K562 (cell line): ENCODE measurements at regions not wholly inside any gene's neighbourhood (a gene's known extent, or its start where the extent isn't known, plus 50 kb on each side); places are given as distances from the start of the nearest gene placed in this dataset.

Experiments
- ATAC-seq: fragments of 200-7000 bp; cut with Tn5 transposase; 3 replicates; pipeline ENCODE4 v1.9.1; 2020; ENCODE audit warnings: moderate library complexity
- BruUV-seq: library from RNA; stranded (reverse); fragments of 400-500 nt; replicated peaks from 2 replicates; lab custom pipeline; 2021; lab: Mats Ljungman, UMichigan
- CTCF ChIA-PET: fragments of 300-600 bp; formaldehyde crosslinking; extraction: SDS; loops from one replicate; lab custom pipeline; 2021; ENCODE audit warnings: low intra/inter-chr PET ratio; lab: Yijun Ruan, JAX
- POLR2A ChIA-PET: fragments of 300-600, 350-650 bp; sonication (Branson Sonifier 250); formaldehyde crosslinking; extraction: SDS; loops from one replicate; lab custom pipeline; 2021; ENCODE audit warnings: antibody characterized with exemption, inconsistent platforms; lab: Yijun Ruan, JAX
- DNase-seq, 4 experiments: peaks; one replicate each; pipeline versions ENCODE4 v3.0.0 to v3.0.0-alpha.2; 2011 to 2018; ENCODE audit warnings: low spot score in 3 of 4, mixed read lengths in 3 of 4; ENCODE audit errors: extremely low read depth in 1 of 4
- FAIRE-seq: peaks from 2 replicates; lab custom pipeline; 2011; peaks lifted over from hg19 to GRCh38; lab: Jason Lieb, UNC
- H2AFZ ChIP-seq: 2 replicates; pipeline ENCODE4 v1.6.0; 2011; ENCODE audit warnings: low read depth, low read length, control low read depth, inconsistent platforms
- H3K27ac ChIP-seq: fragments of 200-600 bp; 3 replicates; pipeline ENCODE4 v1.8.0; 2011; ENCODE audit warnings: low read depth, mild to moderate bottlenecking, control low read depth, inconsistent platforms, low read length, moderate library complexity, mixed read lengths; ENCODE audit errors: extremely low read depth
- H3K27me3 ChIP-seq, 2 experiments: fragments of 300-600 bp in 1 of 2; 2 replicates in 1 of 2; 3 replicates in 1 of 2; pipeline versions ENCODE4 v1.6.0 to v1.8.0; 2011; ENCODE audit warnings: inconsistent platforms in 2 of 2, low read length in 2 of 2, mild to moderate bottlenecking in 1 of 2, mixed read lengths in 1 of 2, moderate library complexity in 1 of 2; ENCODE audit not compliant: control insufficient read depth in 2 of 2, insufficient read depth in 2 of 2
- H3K36me3 ChIP-seq: fragments of 300-600 bp; 3 replicates; pipeline ENCODE4 v1.8.0; 2011; ENCODE audit warnings: mild to moderate bottlenecking, low read length, inconsistent platforms; ENCODE audit not compliant: control insufficient read depth, insufficient read depth
- H3K4me1 ChIP-seq, 2 experiments: fragments of 200-600 bp in 1 of 2; replicated peaks in 1 of 2; 2 replicates in 1 of 2; 3 replicates in 1 of 2; pipeline versions ENCODE4 v1.5.1 to v1.8.0; 2011; ENCODE audit warnings: inconsistent platforms in 2 of 2, low read length in 2 of 2, mild to moderate bottlenecking in 1 of 2, mixed read lengths in 1 of 2, moderate library complexity in 1 of 2; ENCODE audit not compliant: control insufficient read depth in 2 of 2, insufficient read depth in 2 of 2
- H3K4me2 ChIP-seq: 2 replicates; pipeline ENCODE4 v1.6.1; 2011; ENCODE audit warnings: low read length, control low read depth, inconsistent platforms, mixed read lengths; ENCODE audit not compliant: insufficient read depth
- H3K4me3 ChIP-seq: fragments of 200-600 bp; sonication (generic), shearing (Covaris generic); 2 replicates; pipeline ENCODE4 v1.5.1; 2016; ENCODE audit warnings: control low read depth, inconsistent platforms
- H3K79me2 ChIP-seq: fragments of 200-600 bp; 3 replicates; pipeline ENCODE4 v1.8.0; 2011; ENCODE audit warnings: low read length, inconsistent platforms; ENCODE audit not compliant: control insufficient read depth, insufficient read depth
- H3K9ac ChIP-seq, 2 experiments: 2 replicates each; pipeline versions ENCODE4 v1.6.0 to v1.6.1; 2011; ENCODE audit warnings: low read depth in 2 of 2, low read length in 2 of 2, control low read depth in 1 of 2, inconsistent platforms in 1 of 2, mild to moderate bottlenecking in 1 of 2, mixed read lengths in 1 of 2; ENCODE audit not compliant: insufficient read depth in 1 of 2
- H3K9me1 ChIP-seq: one replicate; pipeline ENCODE4 v1.6.0; 2011; ENCODE audit warnings: inconsistent platforms, mild to moderate bottlenecking, low read length, moderate library complexity; ENCODE audit not compliant: control insufficient read depth, insufficient read depth
- H3K9me3 ChIP-seq: replicated peaks from 2 replicates; pipeline ENCODE4 v1.5.1; 2011; ENCODE audit warnings: low read depth, low read length, inconsistent platforms; ENCODE audit not compliant: control insufficient read depth, insufficient read depth
- H4K20me1 ChIP-seq: replicated peaks from 2 replicates; pipeline ENCODE4 v1.6.1; 2011; ENCODE audit warnings: low read length, inconsistent platforms, mixed read lengths; ENCODE audit not compliant: control insufficient read depth, insufficient read depth
- CXXC5 ChIP-seq: fragments of 250-450 bp; sonication (Bioruptor Pico); IDR thresholded peaks from 2 replicates; pipeline ENCODE4 v1.8.0; 2022; ENCODE audit warnings: inconsistent platforms, mild to moderate bottlenecking, moderate library complexity
- DACH1 ChIP-seq: fragments of 450-650 bp; IDR thresholded peaks from 2 replicates; pipeline ENCODE4 v1.6.1; 2018; ENCODE audit not compliant: partially characterized antibody
- FOXA1 ChIP-seq: fragments of 450-650 bp; IDR thresholded peaks from 2 replicates; pipeline ENCODE4 v1.6.1; 2016; ENCODE audit warnings: mild to moderate bottlenecking, borderline replicate concordance
- KLF1 ChIP-seq: fragments of 450-650 bp; IDR thresholded peaks from 2 replicates; pipeline ENCODE4 v1.6.1; 2016; ENCODE audit warnings: missing genetic modification characterization, missing compliant biosample characterization
- NRF1 ChIP-seq, 2 experiments: fragments of 450-650 bp; IDR thresholded peaks in 1 of 2; conservative IDR thresholded peaks in 1 of 2; 2 replicates each; pipeline ENCODE4 v1.6.1; 2014; ENCODE audit warnings: mild to moderate bottlenecking in 2 of 2
- PATZ1 ChIP-seq: fragments of 250-450 bp; sonication (Bioruptor Pico); IDR thresholded peaks from 2 replicates; pipeline ENCODE4 v1.5.0; 2020; ENCODE audit warnings: mild to moderate bottlenecking, borderline replicate concordance
- PURB ChIP-seq: sonication (generic); formaldehyde crosslinking; IDR thresholded peaks from 2 replicates; pipeline ENCODE4 v1.9.0; 2021; ENCODE audit warnings: low read depth, mild to moderate bottlenecking, missing genetic modification reagents
- RFX1 ChIP-seq: fragments of 450-650 bp; IDR thresholded peaks from 2 replicates; pipeline ENCODE4 v1.6.1; 2016; ENCODE audit warnings: mild to moderate bottlenecking, moderate library complexity
- SIN3A ChIP-seq, 2 experiments: fragments of 150-350 bp in 1 of 2; IDR thresholded peaks; 2 replicates each; pipeline ENCODE4 v1.6.1; 2011 to 2016; ENCODE audit warnings: borderline replicate concordance in 2 of 2, low read depth in 2 of 2, low read length in 2 of 2, mild to moderate bottlenecking in 2 of 2, moderate library complexity in 2 of 2; ENCODE audit not compliant: control insufficient read depth in 1 of 2
- SRSF9 ChIP-seq: fragments of 200-400 bp; formaldehyde crosslinking; IDR thresholded peaks from 2 replicates; pipeline ENCODE4 v1.6.1; 2017; ENCODE audit warnings: low read depth, low read length, borderline replicate concordance
- TAF9B ChIP-seq: fragments of 450-650 bp; IDR thresholded peaks from 2 replicates; pipeline ENCODE4 v1.6.1; 2018; ENCODE audit warnings: mild to moderate bottlenecking; ENCODE audit not compliant: partially characterized antibody
- TFAM ChIP-seq: fragments of 250-450 bp; sonication (Bioruptor Pico); conservative IDR thresholded peaks from 2 replicates; pipeline ENCODE4 v1.5.0; 2021; ENCODE audit warnings: mild to moderate bottlenecking, moderate library complexity
- TFE3 ChIP-seq: fragments of 450-650 bp; formaldehyde crosslinking; IDR thresholded peaks from 2 replicates; pipeline ENCODE4 v1.4.0; 2020; ENCODE audit warnings: mild to moderate bottlenecking, mixed read lengths
- WHSC1 ChIP-seq: IDR thresholded peaks from one replicate; pipeline ENCODE4 v1.6.1; 2012; ENCODE audit warnings: low read length, control low read depth, inconsistent platforms
- YBX1 ChIP-seq: fragments of 450-650 bp; IDR thresholded peaks from 2 replicates; pipeline ENCODE4 v1.7.1; 2016; ENCODE audit warnings: mild to moderate bottlenecking
- ZC3H8 ChIP-seq: fragments of 450-650 bp; IDR thresholded peaks from 2 replicates; pipeline ENCODE4 v1.6.1; 2017
- ZNF184 ChIP-seq: sonication (generic); formaldehyde crosslinking; IDR thresholded peaks from 2 replicates; pipeline ENCODE4 v1.5.0; 2020; ENCODE audit warnings: missing genetic modification reagents
- in situ Hi-C: fragments of 300-500 bp; cut with MboI; formaldehyde crosslinking; loops from 4 replicates; pipeline ENCODE4 v1.15.0; 2018; ENCODE audit warnings: inconsistent platforms, mixed read lengths
- intact Hi-C: fragments of 100-400 bp; cut with micrococcal nuclease; formaldehyde crosslinking; loops from 2 replicates; pipeline ENCODE4 v1.14.2; 2022
- TF ChIP-seq, protein P1 (sequence below): sonication (generic); formaldehyde crosslinking; IDR thresholded peaks from 2 replicates; pipeline ENCODE4 v1.8.0; 2022; ENCODE audit warnings: mild to moderate bottlenecking, low read depth, missing genetic modification reagents

- Histone ChIP-seq H3K9me1 (no peaks in the 10 kb centered on the region), H3K4me1 (no peaks in the 10 kb centered on the region), H2AFZ (no peak overlapping the region), H3K4me3 (no peak overlapping the region), H3K79me2 (no peaks in the 10 kb centered on the region), H3K27me3 (no peaks in the 10 kb centered on the region), H3K27ac (no peak overlapping the region), H3K36me3 (no peaks in the 10 kb centered on the region), H3K4me2 (no peak overlapping the region), H3K9ac (no peak overlapping the region), H4K20me1 (no peaks in the 10 kb centered on the region), H3K9me3 (no peaks in the 10 kb centered on the region; the same call in 1 of the 2 replicates)
- DNase-seq: no peak
- no peak for TF ChIP-seq NRF1 (conservative IDR thresholded peaks at IDR 0.05 in 1 of 2, IDR thresholded peaks at IDR 0.05 in 1 of 2)
- no peak for TF ChIP-seq WHSC1
- TF ChIP-seq KLF1 (tag): no peak
- no peak for TF ChIP-seq PATZ1 (CRISPR knock-in tag)
- TF ChIP-seq ZNF184 (CRISPR knock-in tag): no peak
- TF ChIP-seq, protein P1, sequence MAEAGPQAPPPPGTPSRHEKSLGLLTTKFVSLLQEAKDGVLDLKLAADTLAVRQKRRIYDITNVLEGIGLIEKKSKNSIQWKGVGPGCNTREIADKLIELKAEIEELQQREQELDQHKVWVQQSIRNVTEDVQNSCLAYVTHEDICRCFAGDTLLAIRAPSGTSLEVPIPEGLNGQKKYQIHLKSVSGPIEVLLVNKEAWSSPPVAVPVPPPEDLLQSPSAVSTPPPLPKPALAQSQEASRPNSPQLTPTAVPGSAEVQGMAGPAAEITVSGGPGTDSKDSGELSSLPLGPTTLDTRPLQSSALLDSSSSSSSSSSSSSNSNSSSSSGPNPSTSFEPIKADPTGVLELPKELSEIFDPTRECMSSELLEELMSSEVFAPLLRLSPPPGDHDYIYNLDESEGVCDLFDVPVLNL (CRISPR knock-in tag): no peak
- no peak for TF ChIP-seq SRSF9
- no peak for TF ChIP-seq TAF9B
- no peak for TF ChIP-seq TFE3 (CRISPR knock-in tag)
- no peak for TF ChIP-seq CXXC5 (CRISPR knock-in tag)
- no peak for TF ChIP-seq ZC3H8
- no peak for TF ChIP-seq SIN3A (IDR thresholded peaks at IDR 0.05; ENCODE audit: borderline replicate concordance in 2 of 2, control insufficient read depth in 1 of 2, low read depth in 2 of 2, low read length in 2 of 2)
- TF ChIP-seq TFAM: no peak
- TF ChIP-seq RFX1: no peak
- TF ChIP-seq DACH1: no peak
- TF ChIP-seq FOXA1: no peak
- TF ChIP-seq YBX1: no peak
- TF ChIP-seq PURB: no peak
- intact Hi-C loops: no loop called here
- no peak for FAIRE-seq
- ChIA-PET POLR2A (no interaction called here), CTCF (no interaction called here)
- no peak for ATAC-seq
- no TSS peak for BruUV-seq
- in situ Hi-C loops: no loop called here
Observed at GRCh38 chr20:40049854-40050253, 639.2 kb downstream of the MAFB start.
